Activated naive CD4-positive, alpha-beta T cell treated with anti-CD3 and anti-CD28 coated beads, Interleukin-2, amount 50 U/mL, for 16 hours (primary cell): ENCODE measurements at regions not wholly inside any gene's neighbourhood (a gene's known extent, or its start where the extent isn't known, plus 50 kb on each side); places are given as distances from the start of the nearest gene placed in this dataset.
"Not testable (repeated sequence)": the region's sequence is repeated elsewhere in the genome, so short reads cannot be mapped to it uniquely, and the experiment has no call there.

Experiments used
- DNase-seq: peaks from one replicate; pipeline ENCODE4 v3.0.0-alpha.2; 2020

DNA sequence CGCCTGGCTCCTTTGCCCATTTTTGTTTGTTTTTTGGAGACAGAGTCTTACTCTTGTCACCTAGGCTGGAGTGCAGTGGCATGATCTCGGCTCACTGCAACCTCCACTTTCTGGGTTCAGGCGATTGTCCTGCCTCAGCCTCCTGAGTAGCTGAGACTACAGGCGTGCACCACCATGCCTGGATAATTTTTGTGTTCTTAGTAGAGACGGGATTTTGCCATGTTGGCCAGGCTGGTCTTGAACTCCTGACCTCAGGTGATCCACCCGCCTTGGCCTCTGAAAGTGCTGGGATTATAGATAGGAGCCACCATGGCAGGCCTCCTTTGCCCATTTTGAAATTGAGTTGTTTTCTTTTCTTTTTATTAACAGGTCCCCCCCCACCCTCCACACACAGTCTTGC is 89.4 kb upstream of the TPTE start:
- not testable (repeated sequence) for DNase-seq

GRCh38 chr21:10432456-10432855 is 88.9 kb upstream of the TPTE start:
- DNase-seq = not testable (repeated sequence)

DNA sequence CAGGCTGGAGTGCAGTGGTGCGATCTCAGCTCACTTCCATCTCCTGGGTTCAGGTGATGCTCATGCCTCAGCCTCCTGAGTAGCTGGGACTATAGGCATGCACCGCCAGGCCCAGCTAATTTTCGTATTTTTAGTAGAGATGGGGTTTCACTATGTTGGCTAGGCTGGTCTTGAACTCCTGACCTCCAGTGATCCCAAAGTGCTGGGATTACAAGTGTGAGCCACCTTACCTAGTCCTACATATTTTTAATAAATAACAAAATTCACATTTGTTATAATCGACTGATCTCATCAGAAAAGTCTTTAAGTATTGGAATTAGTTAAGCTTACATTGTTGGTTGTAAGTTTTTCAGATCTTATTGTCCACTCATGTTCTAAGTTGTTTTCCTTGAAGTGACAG is 83.4 kb upstream of the TPTE start:
- not testable (repeated sequence) for DNase-seq

DNA sequence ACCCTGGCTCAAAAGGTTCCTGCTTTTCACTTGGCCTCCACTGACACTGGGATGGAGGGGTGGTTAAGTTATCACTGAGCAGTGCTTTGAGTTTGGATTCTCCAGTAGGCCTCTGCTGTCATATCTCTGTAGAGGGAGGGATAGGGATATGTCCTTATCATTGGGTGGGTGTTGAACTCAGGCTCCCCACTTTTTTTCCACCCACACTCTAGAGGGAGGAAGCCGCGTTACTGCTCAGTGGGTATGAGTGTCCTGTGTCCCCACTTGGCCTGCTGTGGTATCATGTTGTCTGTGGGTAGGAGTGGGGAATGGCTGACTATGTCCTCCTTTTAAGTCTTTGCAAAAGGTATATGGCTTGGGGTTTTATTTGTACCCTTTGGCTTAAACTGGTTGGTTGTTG is 80.7 kb upstream of the TPTE start:
- not testable (repeated sequence) for DNase-seq

DNA sequence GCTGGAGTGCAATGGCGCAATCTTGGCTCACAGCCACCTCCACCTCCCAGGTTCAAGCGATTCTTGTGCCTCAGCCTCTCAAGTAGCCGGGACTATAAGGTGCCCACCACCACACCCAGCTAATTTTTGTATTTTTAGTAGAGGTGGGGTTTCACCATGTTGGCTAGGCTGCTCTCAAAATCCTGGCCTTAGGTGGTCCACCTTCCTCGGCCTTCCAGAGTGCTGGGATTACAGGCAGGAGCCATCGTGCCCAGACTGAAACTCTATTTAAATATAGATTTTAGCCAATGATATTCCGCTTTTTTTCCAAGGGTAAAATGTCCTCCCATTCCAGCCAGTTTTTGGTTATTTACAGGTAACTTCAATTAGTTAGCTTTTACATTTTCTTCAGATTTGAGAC is 79.4 kb upstream of the TPTE start:
- not testable (repeated sequence) for DNase-seq

GRCh38 chr21:10445685-10446084 is 75.7 kb upstream of the TPTE start:
- not testable (repeated sequence) for DNase-seq

DNA sequence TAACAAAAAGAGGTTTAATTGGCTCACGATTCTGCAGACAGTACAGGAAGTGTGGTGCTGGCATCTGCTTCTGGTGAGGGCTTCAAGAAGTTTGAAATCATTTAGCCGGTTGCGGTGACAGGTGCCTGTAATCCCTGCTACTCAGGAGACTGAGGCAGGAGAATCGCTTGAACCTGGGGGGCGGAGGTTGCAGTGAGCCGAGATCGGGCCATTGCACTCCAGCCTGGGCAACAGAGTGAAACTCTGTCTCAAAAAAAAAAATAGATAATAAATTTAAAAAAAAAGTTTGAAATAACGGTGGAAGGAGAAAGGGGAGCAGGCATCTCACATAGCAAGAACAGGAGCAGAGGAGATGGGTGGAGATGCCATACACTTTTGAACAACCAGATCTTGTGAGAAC is 71.9 kb upstream of the TPTE start:
- not testable (repeated sequence) for DNase-seq

GRCh38 chr21:10451274-10451673 is 70.1 kb upstream of the TPTE start:
- DNase-seq = not testable (repeated sequence)

DNA sequence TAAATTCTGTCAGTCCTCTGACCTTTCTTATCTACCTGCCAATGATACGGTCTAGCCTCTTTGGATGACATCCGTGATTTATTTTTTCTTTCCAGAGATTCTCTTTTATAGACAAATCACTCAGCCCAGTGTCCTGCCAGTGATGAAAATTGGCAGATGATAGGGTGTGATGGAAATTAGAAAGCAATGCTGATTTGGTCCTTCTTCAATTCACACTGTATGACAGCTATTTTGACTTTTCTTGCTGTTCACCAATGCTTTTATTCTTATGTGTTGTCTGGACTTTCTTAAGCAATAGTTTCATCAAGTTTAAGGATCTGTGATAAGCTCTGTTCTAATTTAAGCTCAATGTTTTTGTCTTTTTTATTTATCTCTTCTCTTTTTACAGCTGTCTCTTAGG is 63.6 kb upstream of the TPTE start:
- not testable (repeated sequence) for DNase-seq

DNA sequence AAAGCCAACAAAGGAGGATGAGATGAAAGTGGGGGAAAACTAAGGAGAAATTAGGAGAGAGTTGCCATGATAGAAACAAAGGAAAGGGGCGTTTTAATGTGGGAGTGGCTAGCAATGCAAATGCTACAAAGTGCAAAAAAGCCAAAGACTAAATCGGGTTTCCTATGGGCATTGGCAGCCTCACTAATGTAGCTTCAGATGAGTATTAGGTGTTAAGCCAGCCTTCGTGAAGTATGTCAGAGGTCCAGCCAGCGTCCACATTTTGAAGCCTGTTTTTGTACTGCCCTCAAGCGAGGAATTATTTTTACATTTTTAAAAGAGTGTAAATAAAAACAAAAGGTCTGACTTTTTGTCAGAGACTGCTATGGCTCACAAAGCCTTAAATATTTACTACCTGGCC is 60.4 kb upstream of the TPTE start:
- not testable (repeated sequence) for DNase-seq

DNA sequence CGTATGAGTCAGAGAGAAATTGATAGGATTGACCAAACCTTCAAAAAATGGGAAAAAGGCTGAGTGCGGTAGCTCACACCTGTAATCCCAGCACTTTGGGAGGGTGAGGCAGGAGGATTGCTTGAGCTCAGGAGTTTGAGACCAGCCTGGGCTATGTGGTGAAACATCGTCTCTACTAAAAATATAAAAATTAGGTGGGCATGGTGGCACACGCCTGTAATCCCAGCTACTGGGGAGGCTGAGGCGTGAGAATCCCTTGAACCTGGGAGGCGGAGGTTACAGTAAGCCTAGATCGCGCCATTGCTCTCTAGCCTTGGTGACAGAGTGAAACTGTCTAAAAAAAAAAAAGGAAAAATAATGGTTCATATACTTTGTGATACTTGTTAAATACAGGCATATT is 59.9 kb upstream of the TPTE start:
- not testable (repeated sequence) for DNase-seq

GRCh38 chr21:10463156-10463555 is 58.2 kb upstream of the TPTE start:
- no peak for DNase-seq

GRCh38 chr21:10464975-10465374 is 56.4 kb upstream of the TPTE start:
- DNase-seq = no peak

GRCh38 chr21:10465524-10466110 is 55.8 kb upstream of the TPTE start:
- DNase-seq = not testable (repeated sequence)

DNA sequence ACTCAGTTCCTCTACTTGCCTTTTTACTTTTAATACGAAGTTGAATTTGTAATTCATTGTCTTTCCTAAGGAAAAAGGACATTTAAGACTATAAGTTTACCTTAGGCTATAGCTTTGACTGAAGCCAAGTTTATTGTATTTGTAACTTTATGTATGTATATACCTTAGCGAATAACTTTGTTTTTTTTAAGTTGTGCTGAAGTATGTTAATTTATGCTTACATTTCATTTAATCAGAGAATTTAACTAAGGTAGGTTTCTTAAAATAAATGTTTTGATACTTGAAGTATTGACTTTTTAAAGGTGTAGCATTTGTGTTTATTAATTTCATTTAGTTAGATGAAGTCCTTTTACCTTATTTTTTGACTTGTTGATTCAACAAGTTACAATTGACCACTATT is 55.2 kb upstream of the TPTE start:
- DNase-seq = no peak
